CD14-positive monocyte (primary cell): ENCODE measurements at regions not wholly inside any gene's neighbourhood (a gene's known extent, or its start where the extent isn't known, plus 50 kb on each side); places are given as distances from the start of the nearest gene placed in this dataset.

Experiments
- DNase-seq, 3 donors: peaks; one replicate each; pipeline ENCODE4 v3.0.0-alpha.2; 2011 to 2022
- H2AFZ ChIP-seq: 2 replicates; pipeline ENCODE4 v1.6.0; 2012; ENCODE audit warnings: mild to moderate bottlenecking, low read depth, low read length, inconsistent platforms; ENCODE audit not compliant: insufficient read depth, poor library complexity, severe bottlenecking
- H3K27ac ChIP-seq, 2 donors: 1 replicate in 1 of 2; 2 replicates in 1 of 2; pipeline ENCODE4 v1.5.1; 2012 to 2013; ENCODE audit warnings: low read length in 2 of 2, control low read depth in 1 of 2, inconsistent platforms in 1 of 2, low read depth in 1 of 2, mild to moderate bottlenecking in 1 of 2
- H3K27me3 ChIP-seq, 2 donors: one replicate each; pipeline versions ENCODE4 v1.6.0 to v1.6.1; 2011 to 2013; ENCODE audit warnings: low read length in 2 of 2; ENCODE audit not compliant: control insufficient read depth in 2 of 2, insufficient read depth in 2 of 2
- H3K36me3 ChIP-seq, 2 donors: replicated peaks in 1 of 2; 1 replicate in 1 of 2; 2 replicates in 1 of 2; pipeline versions ENCODE4 v1.5.1 to v1.6.1; 2012 to 2013; ENCODE audit warnings: low read length in 2 of 2, control low read depth in 1 of 2, inconsistent platforms in 1 of 2, mild to moderate bottlenecking in 1 of 2; ENCODE audit not compliant: insufficient read depth in 2 of 2, control insufficient read depth in 1 of 2
- H3K4me1 ChIP-seq, 2 donors: 1 replicate in 1 of 2; 2 replicates in 1 of 2; pipeline versions ENCODE4 v1.5.1 to v1.6.1; 2012 to 2013; ENCODE audit warnings: low read length in 2 of 2, control low read depth in 1 of 2, inconsistent platforms in 1 of 2, mild to moderate bottlenecking in 1 of 2, moderate library complexity in 1 of 2; ENCODE audit not compliant: insufficient read depth in 2 of 2, control insufficient read depth in 1 of 2
- H3K4me2 ChIP-seq: replicated peaks from 2 replicates; pipeline ENCODE3; 2012; ENCODE audit warnings: low read length, moderate library complexity, mild to moderate bottlenecking; ENCODE audit not compliant: poor library complexity, severe bottlenecking; ENCODE audit errors: extremely low read depth
- H3K4me3 ChIP-seq, 3 experiments: fragments of 200-600 bp in 1 of 3; sonication (generic) in 1 of 3; replicated peaks in 1 of 3; 1 replicate in 2 of 3; 2 replicates in 1 of 3; pipeline ENCODE4 v1.5.1; 2011 to 2013; ENCODE audit warnings: low read length in 3 of 3, mild to moderate bottlenecking in 3 of 3, control low read depth in 2 of 3, low read depth in 2 of 3, inconsistent platforms in 1 of 3, moderate library complexity in 1 of 3
- H3K79me2 ChIP-seq: 2 replicates; pipeline ENCODE4 v1.6.0; 2012; ENCODE audit warnings: mild to moderate bottlenecking, control low read depth, inconsistent platforms, low read length, moderate library complexity; ENCODE audit not compliant: insufficient read depth
- H3K9ac ChIP-seq: 2 replicates; pipeline ENCODE4 v1.6.0; 2017; ENCODE audit warnings: low read length, mild to moderate bottlenecking; ENCODE audit not compliant: insufficient read depth, poor library complexity, severe bottlenecking
- H3K9me3 ChIP-seq, 2 donors: replicated peaks in 1 of 2; 1 replicate in 1 of 2; 2 replicates in 1 of 2; pipeline versions ENCODE4 v1.5.1 to v1.6.1; 2012 to 2013; ENCODE audit warnings: low read length in 2 of 2, control low read depth in 1 of 2; ENCODE audit not compliant: control insufficient read depth in 1 of 2, insufficient read depth in 1 of 2
- H4K20me1 ChIP-seq: 2 replicates; pipeline ENCODE4 v1.6.0; 2012; ENCODE audit warnings: mild to moderate bottlenecking, low read length, control low read depth, moderate library complexity; ENCODE audit not compliant: insufficient read depth
- H3K27ac Mint-ChIP-seq, 7 donors: one replicate each; pipeline ENCODE4 v1.8.0; 2020; ENCODE audit warnings: mild to moderate bottlenecking in 7 of 7, mixed read lengths in 7 of 7, moderate library complexity in 6 of 7, inconsistent platforms in 2 of 7
- H3K27me3 Mint-ChIP-seq, 3 donors: one replicate each; pipeline ENCODE4 v1.8.0; 2021 to 2022; ENCODE audit warnings: low read depth in 3 of 3, mild to moderate bottlenecking in 3 of 3, mixed read lengths in 3 of 3, moderate library complexity in 3 of 3, inconsistent platforms in 1 of 3
- H3K36me3 Mint-ChIP-seq, 2 donors: one replicate each; pipeline ENCODE4 v1.8.0; 2020; ENCODE audit warnings: mixed read lengths in 2 of 2, inconsistent platforms in 1 of 2, mild to moderate bottlenecking in 1 of 2
- H3K4me1 Mint-ChIP-seq: one replicate; pipeline ENCODE4 v1.8.0; 2020; ENCODE audit warnings: mild to moderate bottlenecking, mixed read lengths
- H3K4me3 Mint-ChIP-seq, 2 donors: one replicate each; pipeline ENCODE4 v1.8.0; 2020; ENCODE audit warnings: mild to moderate bottlenecking in 2 of 2, mixed read lengths in 2 of 2, moderate library complexity in 1 of 2
- H3K9me3 Mint-ChIP-seq, 7 donors: one replicate each; pipeline ENCODE4 v1.8.0; 2020 to 2022; ENCODE audit warnings: mixed read lengths in 7 of 7, mild to moderate bottlenecking in 6 of 7, moderate library complexity in 6 of 7, inconsistent platforms in 2 of 7
- WGBS: methylation state at CpG from one replicate; pipeline ENCODE4 v1.1.5; 2013; ENCODE audit warnings: missing lambda C conversion rate; ENCODE audit not compliant: insufficient coverage; 5-methylcytosine and 5-hydroxymethylcytosine counted together
- intact Hi-C, 2 donors: fragments of 100-400 bp; cut with micrococcal nuclease; formaldehyde crosslinking; loops; one replicate each; pipeline versions ENCODE4 v1.15.0 to v1.15.1; 2023
- TF ChIP-seq, protein P1 (sequence below): fragments of 200-600 bp; IDR thresholded peaks from one replicate; pipeline ENCODE4 v1.8.0; 2022; ENCODE audit warnings: antibody characterized with exemption, mild to moderate bottlenecking

DNA sequence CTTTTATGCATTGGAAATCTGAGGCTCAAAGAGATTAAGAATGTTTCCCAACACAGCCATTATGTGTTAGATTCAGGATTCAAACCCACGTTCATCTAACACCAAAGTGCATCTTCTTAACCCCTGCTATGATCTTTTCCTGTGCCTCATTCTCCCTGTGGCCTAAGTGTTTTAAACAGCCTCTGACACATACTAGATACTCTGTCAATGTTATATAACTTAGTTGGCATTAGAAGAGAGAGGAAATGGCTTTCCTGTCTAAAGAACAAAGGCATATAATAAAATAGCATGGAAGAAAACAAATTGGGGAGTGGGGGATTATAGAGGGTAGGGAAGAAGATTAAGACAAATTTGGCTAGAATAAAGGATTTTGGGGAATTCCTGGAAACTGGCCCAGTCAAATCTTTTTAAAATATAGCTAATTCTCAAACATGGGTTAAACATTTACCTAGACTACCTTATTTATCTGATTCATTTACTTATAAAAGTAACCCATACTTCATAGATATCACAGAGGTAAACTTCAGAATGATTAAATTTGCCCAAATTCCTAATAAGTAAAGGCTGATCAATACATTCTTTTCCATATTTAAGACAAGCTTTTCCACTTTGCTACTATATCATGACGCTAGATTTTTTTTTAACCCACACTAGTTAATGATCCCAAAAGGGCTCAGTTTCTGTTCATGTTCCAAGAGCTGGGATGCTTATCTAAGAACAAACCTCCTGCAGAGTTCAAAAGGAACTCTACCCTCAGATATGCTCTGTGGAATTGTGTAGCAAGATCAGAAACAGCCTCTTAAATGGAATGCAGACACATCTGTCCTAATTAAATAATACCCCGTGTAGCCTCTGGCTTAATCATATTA is 122.9 kb upstream of the PTPRG start:
- H3K36me3 Mint-ChIP-seq, result no peaks in the 10 kb centered on the region
- intact Hi-C loops, result no loop called here
- no peak overlapping the region for H3K27ac Mint-ChIP-seq
- Histone ChIP-seq H3K36me3 (no peaks in the 10 kb centered on the region), H3K4me1 (no peaks in the 10 kb centered on the region), H3K4me2 (no peak overlapping the region), H4K20me1 (no peaks in the 10 kb centered on the region), H3K27me3 (no peaks in the 10 kb centered on the region), H3K27ac (no peak overlapping the region), H2AFZ (no peak overlapping the region), H3K9ac (no peak overlapping the region), H3K4me3 (no peak overlapping the region), H3K79me2 (no peaks in the 10 kb centered on the region), H3K9me3 (peaks cover 0 to 4% of the 10 kb centered on the region in 2 donors)
- peaks cover 0 to 13% (median 9%) of the 10 kb centered on the region in 7 donors for H3K9me3 Mint-ChIP-seq
- H3K4me1 Mint-ChIP-seq, result no peaks in the 10 kb centered on the region
- TF ChIP-seq, protein P1, sequence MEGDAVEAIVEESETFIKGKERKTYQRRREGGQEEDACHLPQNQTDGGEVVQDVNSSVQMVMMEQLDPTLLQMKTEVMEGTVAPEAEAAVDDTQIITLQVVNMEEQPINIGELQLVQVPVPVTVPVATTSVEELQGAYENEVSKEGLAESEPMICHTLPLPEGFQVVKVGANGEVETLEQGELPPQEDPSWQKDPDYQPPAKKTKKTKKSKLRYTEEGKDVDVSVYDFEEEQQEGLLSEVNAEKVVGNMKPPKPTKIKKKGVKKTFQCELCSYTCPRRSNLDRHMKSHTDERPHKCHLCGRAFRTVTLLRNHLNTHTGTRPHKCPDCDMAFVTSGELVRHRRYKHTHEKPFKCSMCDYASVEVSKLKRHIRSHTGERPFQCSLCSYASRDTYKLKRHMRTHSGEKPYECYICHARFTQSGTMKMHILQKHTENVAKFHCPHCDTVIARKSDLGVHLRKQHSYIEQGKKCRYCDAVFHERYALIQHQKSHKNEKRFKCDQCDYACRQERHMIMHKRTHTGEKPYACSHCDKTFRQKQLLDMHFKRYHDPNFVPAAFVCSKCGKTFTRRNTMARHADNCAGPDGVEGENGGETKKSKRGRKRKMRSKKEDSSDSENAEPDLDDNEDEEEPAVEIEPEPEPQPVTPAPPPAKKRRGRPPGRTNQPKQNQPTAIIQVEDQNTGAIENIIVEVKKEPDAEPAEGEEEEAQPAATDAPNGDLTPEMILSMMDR, result no peak
- DNase-seq, result no peak
- no peak overlapping the region for H3K4me3 Mint-ChIP-seq
- 85% methylated on average over 3 of the region's 3 CpGs for WGBS
- peaks cover 0 to 1% (median 0%) of the 10 kb centered on the region in 3 donors for H3K27me3 Mint-ChIP-seq

DNA sequence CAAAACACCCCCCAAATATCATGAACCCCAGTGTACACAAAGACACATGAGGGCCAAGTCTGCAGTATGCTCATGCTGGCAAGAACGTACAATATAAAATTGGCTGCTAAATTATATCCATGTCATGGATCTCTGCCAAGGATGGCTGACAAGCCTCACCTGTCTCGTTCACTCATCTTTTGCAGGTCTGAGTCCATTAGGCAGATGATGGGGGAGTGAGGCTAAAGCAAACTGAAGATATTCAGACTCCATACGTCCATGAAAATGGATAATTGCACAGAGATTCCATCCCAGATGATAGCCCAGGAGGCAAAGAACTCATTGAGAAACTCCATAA is 122.3 kb upstream of the PTPRG start:
- H3K27ac Mint-ChIP-seq, result no peak overlapping the region
- Histone ChIP-seq H3K4me3 (no peak overlapping the region), H3K36me3 (no peaks in the 10 kb centered on the region)

More for the DNA sequence above, 122.3 kb upstream of the PTPRG start:
- Mint-ChIP-seq H3K36me3 (no peaks in the 10 kb centered on the region), H3K4me1 (no peaks in the 10 kb centered on the region), H3K4me3 (no peak overlapping the region), H3K27me3 (peaks cover 0 to 1% (median 0%) of the 10 kb centered on the region in 3 donors), H3K9me3 (peaks cover 0 to 13% (median 9%) of the 10 kb centered on the region in 7 donors)
- DNase-seq, result no peak
- Histone ChIP-seq H3K79me2 (no peaks in the 10 kb centered on the region), H3K4me1 (no peaks in the 10 kb centered on the region), H3K27me3 (no peaks in the 10 kb centered on the region), H2AFZ (no peak overlapping the region), H3K4me2 (no peak overlapping the region), H3K9me3 (peaks cover 0 to 4% of the 10 kb centered on the region in 2 donors), H4K20me1 (no peaks in the 10 kb centered on the region), H3K9ac (no peak overlapping the region), H3K27ac (no peak overlapping the region)
- intact Hi-C loops, result no loop called here
- TF ChIP-seq, protein P1, result no peak
- WGBS, result no CpG with 5 or more reads among the region's 3 CpGs
